Heart right ventricle (tissue), 16 donors: ENCODE measurements at regions not wholly inside any gene's neighbourhood (a gene's known extent, or its start where the extent isn't known, plus 50 kb on each side); places are given as distances from the start of the nearest gene placed in this dataset.

Experiments used
- ATAC-seq, 8 donors: fragments of 200-7000 bp; cut with Tn5 transposase; one replicate each; pipeline ENCODE4 v1.9.1; 2020; ENCODE audit warnings: mild to moderate bottlenecking in 8 of 8, moderate library complexity in 8 of 8, moderate number of reproducible peaks in 1 of 8
- DNase-seq, 2 donors: peaks; one replicate each; pipeline ENCODE4 v3.0.0-alpha.2; 2020
- H3K27ac ChIP-seq, 10 donors: fragments of 200-600 bp; sonication (generic) in 2 of 10; one replicate each; pipeline versions ENCODE4 v1.5.0 to v1.8.0; 2020 to 2022; ENCODE audit warnings: mild to moderate bottlenecking in 3 of 10
- H3K27me3 ChIP-seq, 7 donors: fragments of 200-600 bp; one replicate each; pipeline ENCODE4 v1.8.0; 2021 to 2022; ENCODE audit warnings: mild to moderate bottlenecking in 2 of 7
- H3K36me3 ChIP-seq, 9 donors: fragments of 200-600 bp; sonication (generic) in 1 of 9; one replicate each; pipeline versions ENCODE4 v1.5.0 to v1.8.0; 2020 to 2022; ENCODE audit warnings: mild to moderate bottlenecking in 2 of 9
- H3K4me1 ChIP-seq, 9 donors: fragments of 200-600 bp; sonication (generic) in 1 of 9; one replicate each; pipeline versions ENCODE4 v1.5.0 to v1.8.0; 2020 to 2022; ENCODE audit warnings: mild to moderate bottlenecking in 4 of 9
- H3K4me3 ChIP-seq, 10 donors: fragments of 200-600 bp; sonication (generic) in 2 of 10; one replicate each; pipeline versions ENCODE4 v1.5.0 to v1.8.0; 2020 to 2022; ENCODE audit warnings: mild to moderate bottlenecking in 7 of 10, moderate library complexity in 2 of 10
- H3K9me3 ChIP-seq, 11 donors: fragments of 200-600 bp in 10 of 11; sonication (generic) in 2 of 11; one replicate each; pipeline versions ENCODE4 v1.5.0 to v1.8.0; 2013 to 2022; ENCODE audit warnings: mild to moderate bottlenecking in 2 of 11, control low read depth in 1 of 11, moderate library complexity in 1 of 11
- WGBS, 2 donors: extraction: QIAGEN DNeasy Blood & Tissue Kit; methylation state at CpG; one replicate each; pipeline ENCODE4 v1.1.7; 2013; ENCODE audit warnings: inconsistent platforms in 1 of 2; 5-methylcytosine and 5-hydroxymethylcytosine counted together
- intact Hi-C, 10 donors: fragments of 100-400 bp; cut with DNase I; formaldehyde crosslinking; loops; one replicate each; pipeline versions ENCODE4 v1.11.1 to v1.14.2; 2022
- TF ChIP-seq, protein P1 (sequence below), 9 donors: fragments of 200-600 bp; sonication (generic) in 2 of 9; IDR thresholded peaks; one replicate each; pipeline versions ENCODE4 v1.5.0 to v1.8.0; 2021 to 2022; ENCODE audit warnings: antibody characterized with exemption in 9 of 9, mild to moderate bottlenecking in 5 of 9, moderate library complexity in 1 of 9
- donor health status: Arrhythmogenic right ventricular cardiomyopathy.
- donor health status: ischemic (EF 13 %, LVEDD 7.1; RV severe dilation, severe dysfunction).
- donor health status: healthy with polysubstance abuse.
- donor health status: DM: no; HTN: yes; CAD: no.
- donor health status: DM: no; HTN: no; CAD: no.
- donor health status: ischemic (EF 25% LVEDD 6.9; RV normal size, moderate dysfunction).
- donor health status: ischemic (EF 25% LVEDD 5.7; RV mildly dilated, moderate dysfunction).
- donor health status: healthy.
- donor health status: DM: yes; HTN: yes; CAD: no.
- donor health status: Ischemic cardiomyopathy.
- donor health status: ischemic (EF 35%, LVEDD 5.7; RV mildly dilated, moderate dysfunction).
- donor health status: nonischemic (EF 11% LVEDD 7.7; RV severe dilation, severe dysfunction).
- donor health status: DM: yes; HTN: yes; CAD: no.
- donor health status: PGD.
- donor health status: ischemic (EF 29% LVEDD 5.4; RV normal size, mild dysfunction).
- donor health status: nonischemic (EF 23%, LVEDD 6.1; RV moderate dilation, normal function).

DNA sequence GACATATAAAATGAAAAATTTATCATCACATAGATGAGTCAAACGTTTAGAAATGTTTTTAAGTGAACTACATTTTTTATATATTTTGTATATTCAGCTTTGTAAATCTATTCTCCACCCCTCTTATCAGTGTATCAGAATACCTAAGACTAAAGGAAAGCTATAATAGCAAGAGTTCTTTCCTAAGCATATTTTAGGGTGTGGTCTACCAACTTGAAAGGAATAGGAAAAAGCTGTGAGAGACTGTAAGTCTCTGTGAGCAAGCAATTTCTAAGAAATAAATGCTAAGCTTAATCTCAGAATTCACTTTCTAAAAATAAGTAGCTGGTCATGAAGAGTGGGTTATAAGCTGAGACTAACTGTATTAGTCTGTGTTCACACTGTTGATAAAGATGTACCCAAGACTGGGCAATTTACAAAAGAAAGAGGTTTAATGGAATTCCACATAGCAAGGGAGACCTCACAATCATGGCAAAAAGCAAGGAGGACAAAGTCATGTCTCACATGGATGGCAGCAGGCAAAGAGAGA is 175.4 kb upstream of the PREP start:
- Histone ChIP-seq H3K4me1 (no peaks in the 10 kb centered on the region), H3K27ac (no peak overlapping the region), H3K36me3 (no peaks in the 10 kb centered on the region), H3K4me3 (no peak overlapping the region), H3K27me3 (no peaks in the 10 kb centered on the region), H3K9me3 (no peaks in the 10 kb centered on the region)
- no peak for ATAC-seq
- WGBS, 2 donors, result 41 to 61% methylated on average over 1 of the region's 1 CpG
- DNase-seq, result no peak
- TF ChIP-seq, protein P1, sequence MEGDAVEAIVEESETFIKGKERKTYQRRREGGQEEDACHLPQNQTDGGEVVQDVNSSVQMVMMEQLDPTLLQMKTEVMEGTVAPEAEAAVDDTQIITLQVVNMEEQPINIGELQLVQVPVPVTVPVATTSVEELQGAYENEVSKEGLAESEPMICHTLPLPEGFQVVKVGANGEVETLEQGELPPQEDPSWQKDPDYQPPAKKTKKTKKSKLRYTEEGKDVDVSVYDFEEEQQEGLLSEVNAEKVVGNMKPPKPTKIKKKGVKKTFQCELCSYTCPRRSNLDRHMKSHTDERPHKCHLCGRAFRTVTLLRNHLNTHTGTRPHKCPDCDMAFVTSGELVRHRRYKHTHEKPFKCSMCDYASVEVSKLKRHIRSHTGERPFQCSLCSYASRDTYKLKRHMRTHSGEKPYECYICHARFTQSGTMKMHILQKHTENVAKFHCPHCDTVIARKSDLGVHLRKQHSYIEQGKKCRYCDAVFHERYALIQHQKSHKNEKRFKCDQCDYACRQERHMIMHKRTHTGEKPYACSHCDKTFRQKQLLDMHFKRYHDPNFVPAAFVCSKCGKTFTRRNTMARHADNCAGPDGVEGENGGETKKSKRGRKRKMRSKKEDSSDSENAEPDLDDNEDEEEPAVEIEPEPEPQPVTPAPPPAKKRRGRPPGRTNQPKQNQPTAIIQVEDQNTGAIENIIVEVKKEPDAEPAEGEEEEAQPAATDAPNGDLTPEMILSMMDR (IDR thresholded peaks at IDR 0.05), result no peak
- intact Hi-C loops, result no loop called here

DNA sequence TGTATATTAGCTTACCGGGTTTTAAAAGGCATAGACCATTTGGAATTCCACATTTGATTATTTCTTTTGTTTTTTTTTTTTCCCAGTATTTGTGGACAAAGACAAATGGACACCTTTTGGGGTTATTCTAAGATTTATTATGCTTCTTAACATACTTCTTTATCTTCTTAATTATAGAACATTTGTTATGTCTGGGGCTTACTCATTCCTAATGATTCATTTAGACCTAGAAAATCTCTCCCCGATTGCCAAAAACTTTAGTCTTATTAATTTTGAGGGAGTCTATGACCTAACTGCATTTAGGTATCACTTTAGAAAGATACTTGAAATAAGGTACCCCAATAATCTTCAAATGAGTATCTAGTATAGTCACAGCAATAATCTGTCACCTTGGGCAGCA is 170.7 kb upstream of the PREP start:
- intact Hi-C loops, result no loop called here
- Histone ChIP-seq H3K27me3 (no peaks in the 10 kb centered on the region), H3K4me3 (no peak overlapping the region), H3K4me1 (peaks cover 0 to 3% (median 0%) of the 10 kb centered on the region in 9 donors), H3K27ac (no peak overlapping the region), H3K36me3 (no peaks in the 10 kb centered on the region), H3K9me3 (no peaks in the 10 kb centered on the region)
- DNase-seq (no peak), ATAC-seq (no peak)
- TF ChIP-seq, protein P1 (IDR thresholded peaks at IDR 0.05), result no peak
- 87 to 92% methylated on average over 2 of the region's 2 CpGs for WGBS, 2 donors

DNA sequence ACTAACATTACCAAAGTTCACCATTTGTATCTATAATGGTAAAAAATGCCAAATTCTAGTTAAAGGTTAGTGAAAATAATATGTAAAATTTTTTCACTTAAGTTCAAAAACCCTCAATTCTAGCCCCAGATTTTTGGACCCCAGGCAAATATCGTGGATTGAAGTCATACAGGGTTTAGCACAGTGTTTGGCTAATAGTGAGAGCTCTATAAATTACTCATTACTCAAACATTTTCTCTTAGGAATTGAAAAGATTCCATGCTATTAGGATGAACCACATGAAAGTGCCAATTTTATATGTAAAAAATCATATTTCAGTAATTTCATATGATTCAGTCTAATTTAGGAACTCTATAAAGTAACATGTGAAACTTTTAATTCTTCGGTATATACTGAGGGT is 170.3 kb upstream of the PREP start:
- DNase-seq (no peak), ATAC-seq (no peak)
- Histone ChIP-seq H3K4me1 (peaks cover 0 to 6% (median 0%) of the 10 kb centered on the region in 9 donors), H3K36me3 (no peaks in the 10 kb centered on the region), H3K27ac (no peak overlapping the region), H3K4me3 (no peak overlapping the region), H3K27me3 (no peaks in the 10 kb centered on the region), H3K9me3 (no peaks in the 10 kb centered on the region)
- TF ChIP-seq, protein P1 (IDR thresholded peaks at IDR 0.05), result no peak
- 83 to 86% methylated on average over 2 of the region's 2 CpGs for WGBS, 2 donors
- intact Hi-C loops, result no loop called here

- Histone ChIP-seq H3K9me3 (no peaks in the 10 kb centered on the region), H3K27me3 (no peaks in the 10 kb centered on the region), H3K4me3 (no peak overlapping the region), H3K36me3 (no peaks in the 10 kb centered on the region), H3K4me1 (peaks cover 0 to 6% (median 0%) of the 10 kb centered on the region in 9 donors), H3K27ac (no peak overlapping the region)
- intact Hi-C loops, result no loop called here
- ATAC-seq, result no peak
- TF ChIP-seq, protein P1 (IDR thresholded peaks at IDR 0.05), result no peak
- no peak for DNase-seq
- WGBS, 2 donors, result 87 to 89% methylated on average over 3 of the region's 3 CpGs
These were observed 167.5 kb upstream of the PREP start for GRCh38 chr6:105570416-105570815.
